H1 (cell line): ENCODE measurements at regions not wholly inside any gene's neighbourhood (a gene's known extent, or its start where the extent isn't known, plus 50 kb on each side); places are given as distances from the start of the nearest gene placed in this dataset.

Experiments
- CTCF ChIA-PET: fragments of 300-600 bp; sonication (Branson Sonifier 250); formaldehyde crosslinking; loops from one replicate; lab custom pipeline; 2021; ENCODE audit not compliant: partially characterized antibody; lab: Charles Lee
- POLR2A ChIA-PET: fragments of 300-600 bp; sonication (Branson Sonifier 250); formaldehyde crosslinking; loops from one replicate; lab custom pipeline; 2021; ENCODE audit warnings: inconsistent platforms; ENCODE audit not compliant: partially characterized antibody; lab: Charles Lee
- DNase-seq, 2 experiments: peaks; one replicate each; pipeline versions ENCODE4 v3.0.0 to v3.0.0-alpha.2; 2010 to 2022; ENCODE audit warnings: low spot score in 2 of 2, low read depth in 1 of 2, mixed read lengths in 1 of 2
- FAIRE-seq: peaks from 2 replicates; lab custom pipeline; 2011; peaks lifted over from hg19 to GRCh38; lab: Jason Lieb, UNC
- H2AFZ ChIP-seq: 2 replicates; pipeline ENCODE4 v1.8.1; 2012; ENCODE audit warnings: low read length, inconsistent platforms
- H2AK5ac ChIP-seq: 2 replicates; pipeline ENCODE4 v1.6.1; 2013; ENCODE audit warnings: low read depth, low read length
- H2BK120ac ChIP-seq: replicated peaks from 2 replicates; pipeline ENCODE3; 2013; ENCODE audit warnings: low read depth, low read length, inconsistent platforms
- H2BK12ac ChIP-seq: 2 replicates; pipeline ENCODE4 v1.6.1; 2013; ENCODE audit warnings: low read depth, low read length
- H2BK15ac ChIP-seq: 2 replicates; pipeline ENCODE4 v1.6.1; 2013; ENCODE audit warnings: low read length
- H2BK20ac ChIP-seq: 2 replicates; pipeline ENCODE4 v1.6.1; 2013; ENCODE audit warnings: low read length
- H2BK5ac ChIP-seq: 2 replicates; pipeline ENCODE4 v1.6.1; 2013; ENCODE audit warnings: low read depth, low read length
- H3K14ac ChIP-seq: 2 replicates; pipeline ENCODE4 v1.6.1; 2013; ENCODE audit warnings: inconsistent platforms; ENCODE audit not compliant: insufficient read length
- H3K18ac ChIP-seq: 2 replicates; pipeline ENCODE4 v1.6.1; 2013; ENCODE audit warnings: low read length; ENCODE audit errors: extremely low read depth
- H3K23ac ChIP-seq: 2 replicates; pipeline ENCODE4 v1.6.1; 2013; ENCODE audit warnings: inconsistent platforms; ENCODE audit not compliant: insufficient read length
- H3K23me2 ChIP-seq: 2 replicates; pipeline ENCODE4 v1.6.1; 2013; ENCODE audit warnings: low read depth, low read length
- H3K27ac ChIP-seq: 2 replicates; pipeline ENCODE4 v1.6.1; 2011; ENCODE audit warnings: low read depth, low read length, inconsistent platforms
- H3K27me3 ChIP-seq, 4 experiments: replicated peaks in 1 of 4; 1 replicate in 1 of 4; 2 replicates in 3 of 4; pipeline versions ENCODE4 v1.6.1 to v1.8.1; 2011 to 2013; ENCODE audit warnings: low read length in 3 of 4, mild to moderate bottlenecking in 3 of 4, inconsistent platforms in 2 of 4, mixed read lengths in 2 of 4, moderate library complexity in 1 of 4; ENCODE audit not compliant: control insufficient read depth in 3 of 4, insufficient read depth in 3 of 4; ENCODE audit errors: extremely low read depth in 1 of 4
- H3K36me3 ChIP-seq, 4 experiments: 2 replicates each; pipeline versions ENCODE4 v1.6.1 to v1.8.1; 2011 to 2013; ENCODE audit warnings: mild to moderate bottlenecking in 4 of 4, low read length in 3 of 4, moderate library complexity in 2 of 4, control low read depth in 1 of 4, inconsistent platforms in 1 of 4; ENCODE audit not compliant: insufficient read depth in 4 of 4, control insufficient read depth in 2 of 4
- H3K4ac ChIP-seq: replicated peaks from 2 replicates; pipeline ENCODE3; 2013; ENCODE audit warnings: low read length, low read depth, mixed read lengths, inconsistent platforms; ENCODE audit not compliant: insufficient read length
- H3K4me1 ChIP-seq, 4 experiments: replicated peaks in 1 of 4; 1 replicate in 1 of 4; 2 replicates in 3 of 4; pipeline versions ENCODE4 v1.6.1 to v1.8.1; 2011 to 2013; ENCODE audit warnings: low read length in 3 of 4, inconsistent platforms in 2 of 4, mixed read lengths in 1 of 4; ENCODE audit not compliant: insufficient read depth in 4 of 4, control insufficient read depth in 3 of 4
- H3K4me2 ChIP-seq, 2 experiments: 2 replicates each; pipeline versions ENCODE4 v1.6.1 to v1.8.1; 2011 to 2013; ENCODE audit warnings: low read depth in 2 of 2, low read length in 2 of 2, control low read depth in 1 of 2, inconsistent platforms in 1 of 2, mild to moderate bottlenecking in 1 of 2; ENCODE audit not compliant: insufficient read depth in 1 of 2
- H3K4me3 ChIP-seq, 4 experiments: fragments of 200-600, 300-600 bp in 1 of 4; sonication (generic), shearing (Covaris generic), sonication (Bioruptor Twin) in 1 of 4; 2 replicates each; pipeline versions ENCODE4 v1.5.1 to v1.8.1; 2011 to 2016; ENCODE audit warnings: low read length in 4 of 4, low read depth in 3 of 4, control low read depth in 2 of 4, inconsistent platforms in 2 of 4, mild to moderate bottlenecking in 2 of 4, mixed read lengths in 1 of 4, moderate library complexity in 1 of 4; ENCODE audit not compliant: insufficient read depth in 2 of 4; ENCODE audit errors: extremely low read depth in 1 of 4
- H3K56ac ChIP-seq: replicated peaks from 2 replicates; pipeline ENCODE3; 2013; ENCODE audit warnings: low read depth, mild to moderate bottlenecking, mixed read lengths, low read length, inconsistent platforms; ENCODE audit not compliant: insufficient read length
- H3K79me1 ChIP-seq: 2 replicates; pipeline ENCODE4 v1.6.1; 2013; ENCODE audit warnings: low read depth, low read length, control low read depth
- H3K79me2 ChIP-seq, 2 experiments: 2 replicates each; pipeline versions ENCODE4 v1.6.1 to v1.8.1; 2012 to 2013; ENCODE audit warnings: low read length in 2 of 2, mild to moderate bottlenecking in 2 of 2, inconsistent platforms in 1 of 2; ENCODE audit not compliant: insufficient read depth in 2 of 2, control insufficient read depth in 1 of 2
- H3K9ac ChIP-seq, 4 experiments: replicated peaks in 1 of 4; 1 replicate in 1 of 4; 2 replicates in 3 of 4; pipeline versions ENCODE4 v1.6.1 to v1.8.1; 2011 to 2013; ENCODE audit warnings: low read depth in 3 of 4, low read length in 3 of 4, control low read depth in 2 of 4, mild to moderate bottlenecking in 2 of 4, moderate library complexity in 2 of 4, inconsistent platforms in 1 of 4; ENCODE audit errors: extremely low read depth in 1 of 4
- H3K9me3 ChIP-seq, 2 experiments: 2 replicates each; pipeline versions ENCODE4 v1.6.1 to v1.8.1; 2012 to 2013; ENCODE audit warnings: mild to moderate bottlenecking in 2 of 2, moderate library complexity in 2 of 2, control low read depth in 1 of 2, inconsistent platforms in 1 of 2, low read depth in 1 of 2, low read length in 1 of 2, mixed read lengths in 1 of 2; ENCODE audit not compliant: insufficient read depth in 2 of 2
- H4K20me1 ChIP-seq, 2 experiments: replicated peaks in 1 of 2; 2 replicates each; pipeline versions ENCODE3 to v1.8.1; 2011 to 2013; ENCODE audit warnings: inconsistent platforms in 2 of 2, low read length in 2 of 2, mild to moderate bottlenecking in 1 of 2; ENCODE audit not compliant: insufficient read depth in 2 of 2, control insufficient read depth in 1 of 2
- H4K5ac ChIP-seq: 2 replicates; pipeline ENCODE4 v1.6.1; 2013; ENCODE audit warnings: low read length, low read depth, mixed read lengths, inconsistent platforms; ENCODE audit not compliant: insufficient read length
- H4K8ac ChIP-seq: 2 replicates; pipeline ENCODE4 v1.8.0; 2013; ENCODE audit warnings: mild to moderate bottlenecking, moderate library complexity, low read length, inconsistent platforms; ENCODE audit not compliant: insufficient read depth; ENCODE audit errors: extremely low read depth
- H4K91ac ChIP-seq: replicated peaks from 2 replicates; pipeline ENCODE3; 2013; ENCODE audit warnings: low read length, mixed read lengths, inconsistent platforms; ENCODE audit not compliant: insufficient read length
- EZH2 ChIP-seq: fragments of 200-600 bp; sonication (generic); IDR thresholded peaks from 2 replicates; pipeline ENCODE4 v1.7.1; 2012; ENCODE audit warnings: low read depth, mild to moderate bottlenecking, moderate library complexity, low read length, inconsistent platforms; ENCODE audit not compliant: severe bottlenecking
- GTF2F1 ChIP-seq: IDR thresholded peaks from 2 replicates; pipeline ENCODE4 v1.6.1; 2012; ENCODE audit warnings: low read depth, low read length, improper control_type of control experiment, borderline replicate concordance
- KDM5A ChIP-seq: fragments of 200-600 bp; IDR thresholded peaks from 2 replicates; pipeline ENCODE4 v1.7.1; 2012; ENCODE audit warnings: mild to moderate bottlenecking, low read length, inconsistent platforms, mixed read lengths
- NANOG ChIP-seq: IDR thresholded peaks from 2 replicates; pipeline ENCODE4 v1.6.1; 2011; ENCODE audit warnings: low read length, low read depth, mild to moderate bottlenecking, inconsistent platforms; ENCODE audit not compliant: insufficient read depth, poor library complexity, severe bottlenecking
- POLR2AphosphoS5 ChIP-seq: IDR thresholded peaks from 2 replicates; pipeline ENCODE4 v1.6.1; 2011; ENCODE audit warnings: low read depth, low read length
- RAD21 ChIP-seq, 2 experiments: IDR thresholded peaks in 1 of 2; conservative IDR thresholded peaks in 1 of 2; 2 replicates each; pipeline ENCODE4 v1.6.1; 2011; ENCODE audit warnings: low read depth in 2 of 2, low read length in 2 of 2, improper control_type of control experiment in 1 of 2, inconsistent platforms in 1 of 2, mild to moderate bottlenecking in 1 of 2, moderate library complexity in 1 of 2
- SP1 ChIP-seq: IDR thresholded peaks from 2 replicates; pipeline ENCODE4 v1.6.1; 2011; ENCODE audit warnings: low read depth, low read length
- WGBS, 2 experiments: shearing (Covaris generic) in 1 of 2; methylation state at CpG; one replicate each; pipeline versions ENCODE4 v1.1.6 to v1.1.7; 2013 to 2015; ENCODE audit warnings: low lambda C conversion rate in 2 of 2, mixed read lengths in 2 of 2, inconsistent platforms in 1 of 2, low coverage in 1 of 2, missing lambda C conversion rate in 1 of 2; ENCODE audit not compliant: insufficient replicate concordance in 2 of 2, insufficient coverage in 1 of 2, insufficient read length in 1 of 2; ENCODE audit errors: extremely low coverage in 1 of 2, missing lambda C conversion rate in 1 of 2; 5-methylcytosine and 5-hydroxymethylcytosine counted together
- TF ChIP-seq, protein P1 (sequence below): IDR thresholded peaks from 2 replicates; pipeline ENCODE4 v1.6.1; 2011; ENCODE audit warnings: low read length, improper control_type of control experiment

DNA sequence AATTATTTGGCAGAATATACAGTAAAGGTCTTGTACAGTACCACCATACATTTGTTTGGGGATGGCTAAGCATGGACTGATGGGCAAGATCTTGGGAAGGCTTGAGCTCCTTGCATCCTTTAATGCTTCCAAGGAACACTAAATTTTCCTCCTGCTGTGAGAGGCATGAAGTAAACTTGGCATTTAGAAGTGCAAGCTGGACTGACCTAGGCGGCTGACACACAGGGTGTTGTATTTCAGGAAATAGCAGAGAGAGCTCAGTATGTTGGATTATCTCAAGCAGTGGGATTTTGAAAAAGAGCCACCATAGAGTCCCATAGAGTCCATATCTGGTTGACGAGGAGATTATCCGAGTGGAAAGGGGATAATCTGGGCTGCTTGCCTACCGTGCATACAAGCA is 2137.1 kb downstream of the TP53TG3F start:
- no peak for FAIRE-seq
- POLR2A ChIA-PET, result no interaction called here
- H3K27ac ChIP-seq, result no peak overlapping the region
- no peak overlapping the region for H3K14ac ChIP-seq
- no peak for DNase-seq
- no peak overlapping the region for H3K18ac ChIP-seq
- H2BK120ac ChIP-seq, result no peak overlapping the region
- peaks cover 48 to 60% of the 10 kb centered on the region in 2 experiments for H3K9me3 ChIP-seq
- H3K79me2 ChIP-seq, result no peaks in the 10 kb centered on the region
- no peak overlapping the region for H2BK20ac ChIP-seq
- no peak overlapping the region for H3K4me3 ChIP-seq
- CTCF ChIA-PET, result no interaction called here
- H3K56ac ChIP-seq, result no peak overlapping the region
- H3K23me2 ChIP-seq, result no peaks in the 10 kb centered on the region
- no peak overlapping the region for H4K8ac ChIP-seq
- H4K20me1 ChIP-seq, result no peaks in the 10 kb centered on the region
- no peaks in the 10 kb centered on the region for H3K4me1 ChIP-seq
- no peak overlapping the region for H3K4me2 ChIP-seq
- H3K27me3 ChIP-seq, result no peaks in the 10 kb centered on the region
- WGBS, 2 experiments, result 82% methylated on average over 4 of the region's 4 CpGs; no CpG with 5 or more reads in 1 of the 2 experiments
- TF ChIP-seq EZH2 (no peak), RAD21 (IDR thresholded peaks at IDR 0.05 in 1 of 2, conservative IDR thresholded peaks at IDR 0.05 in 1 of 2; ENCODE audit: low read depth in 2 of 2, low read length in 2 of 2) (no peak), SP1 (no peak), KDM5A (no peak), POLR2AphosphoS5 (no peak), NANOG (no peak), GTF2F1 (no peak)
- TF ChIP-seq, protein P1, sequence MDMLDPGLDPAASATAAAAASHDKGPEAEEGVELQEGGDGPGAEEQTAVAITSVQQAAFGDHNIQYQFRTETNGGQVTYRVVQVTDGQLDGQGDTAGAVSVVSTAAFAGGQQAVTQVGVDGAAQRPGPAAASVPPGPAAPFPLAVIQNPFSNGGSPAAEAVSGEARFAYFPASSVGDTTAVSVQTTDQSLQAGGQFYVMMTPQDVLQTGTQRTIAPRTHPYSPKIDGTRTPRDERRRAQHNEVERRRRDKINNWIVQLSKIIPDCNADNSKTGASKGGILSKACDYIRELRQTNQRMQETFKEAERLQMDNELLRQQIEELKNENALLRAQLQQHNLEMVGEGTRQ, result no peak
- TF ChIP-seq, all 59 proteins: peak for 0
- Histone ChIP-seq H4K91ac (no peak overlapping the region), H3K36me3 (no peaks in the 10 kb centered on the region; a peak in 1 of 8 replicates), H2BK5ac (no peak overlapping the region), H3K23ac (no peak overlapping the region), H3K4ac (no peak overlapping the region), H3K79me1 (no peaks in the 10 kb centered on the region), H2BK12ac (no peak overlapping the region), H2AK5ac (no peak overlapping the region), H2AFZ (no peak overlapping the region), H2BK15ac (no peak overlapping the region), H3K9ac (no peak overlapping the region), H4K5ac (no peak overlapping the region)
